Fibroblast of mammary gland (primary cell): ENCODE measurements at regions not wholly inside any gene's neighbourhood (a gene's known extent, or its start where the extent isn't known, plus 50 kb on each side); places are given as distances from the start of the nearest gene placed in this dataset.

ENCODE experiments used
- DNase-seq: peaks from one replicate; pipeline ENCODE4 v3.0.0-alpha.2; 2010; ENCODE audit warnings: low read depth
- H3K4me3 ChIP-seq: 2 replicates; pipeline ENCODE4 v1.5.1; 2011; ENCODE audit warnings: low read depth, mild to moderate bottlenecking, low read length, moderate library complexity; ENCODE audit not compliant: control insufficient read depth
- TF ChIP-seq, protein P1 (sequence below): conservative IDR thresholded peaks from 2 replicates; pipeline ENCODE4 v1.5.1; 2011; ENCODE audit warnings: low read depth, low read length, inconsistent platforms; ENCODE audit not compliant: control insufficient read depth, insufficient read depth

DNA sequence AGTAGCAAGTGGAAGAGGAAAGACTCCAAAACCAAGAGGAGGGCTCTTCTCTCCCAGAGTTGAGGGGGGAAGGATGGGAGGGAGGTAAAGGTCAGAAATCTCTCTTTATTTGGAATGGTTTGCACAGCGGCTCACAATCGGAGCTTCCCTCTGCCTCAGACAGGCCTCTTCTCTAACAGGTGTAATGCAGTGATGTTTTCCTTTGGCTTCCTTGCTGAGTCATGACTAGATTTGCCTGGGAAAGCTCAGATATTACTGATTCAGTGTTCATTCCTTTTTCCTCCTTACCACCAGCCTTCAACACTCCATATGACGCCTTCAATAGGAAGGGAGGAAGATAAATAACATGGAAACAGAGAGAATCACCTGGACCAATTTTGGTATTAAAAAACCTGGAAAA lies 136.6 kb downstream of the RNF152 start:
- TF ChIP-seq, protein P1, sequence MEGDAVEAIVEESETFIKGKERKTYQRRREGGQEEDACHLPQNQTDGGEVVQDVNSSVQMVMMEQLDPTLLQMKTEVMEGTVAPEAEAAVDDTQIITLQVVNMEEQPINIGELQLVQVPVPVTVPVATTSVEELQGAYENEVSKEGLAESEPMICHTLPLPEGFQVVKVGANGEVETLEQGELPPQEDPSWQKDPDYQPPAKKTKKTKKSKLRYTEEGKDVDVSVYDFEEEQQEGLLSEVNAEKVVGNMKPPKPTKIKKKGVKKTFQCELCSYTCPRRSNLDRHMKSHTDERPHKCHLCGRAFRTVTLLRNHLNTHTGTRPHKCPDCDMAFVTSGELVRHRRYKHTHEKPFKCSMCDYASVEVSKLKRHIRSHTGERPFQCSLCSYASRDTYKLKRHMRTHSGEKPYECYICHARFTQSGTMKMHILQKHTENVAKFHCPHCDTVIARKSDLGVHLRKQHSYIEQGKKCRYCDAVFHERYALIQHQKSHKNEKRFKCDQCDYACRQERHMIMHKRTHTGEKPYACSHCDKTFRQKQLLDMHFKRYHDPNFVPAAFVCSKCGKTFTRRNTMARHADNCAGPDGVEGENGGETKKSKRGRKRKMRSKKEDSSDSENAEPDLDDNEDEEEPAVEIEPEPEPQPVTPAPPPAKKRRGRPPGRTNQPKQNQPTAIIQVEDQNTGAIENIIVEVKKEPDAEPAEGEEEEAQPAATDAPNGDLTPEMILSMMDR: no peak
- no peak overlapping the region for H3K4me3 ChIP-seq
- DNase-seq: no peak

DNA sequence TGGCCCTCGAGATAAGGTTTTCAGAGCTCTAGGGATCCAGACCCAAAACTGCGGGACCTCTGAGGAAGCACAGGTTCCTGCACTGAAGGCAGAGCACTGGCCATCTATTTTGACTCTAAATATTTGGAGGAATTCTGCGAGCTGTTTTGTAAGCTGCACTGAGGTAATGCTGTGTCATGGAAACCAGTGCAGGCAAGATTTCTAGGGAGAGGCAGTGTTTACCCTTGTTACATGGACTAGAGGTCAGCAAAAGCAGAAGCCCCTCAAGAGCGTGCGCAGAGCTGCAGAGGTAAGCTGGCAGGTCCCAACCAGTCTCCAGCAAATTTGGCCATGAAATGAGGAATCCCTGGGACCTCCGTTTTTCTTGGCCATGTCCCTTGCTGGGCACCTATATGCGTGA lies 137.3 kb downstream of the RNF152 start:
- no peak overlapping the region for H3K4me3 ChIP-seq

DNA sequence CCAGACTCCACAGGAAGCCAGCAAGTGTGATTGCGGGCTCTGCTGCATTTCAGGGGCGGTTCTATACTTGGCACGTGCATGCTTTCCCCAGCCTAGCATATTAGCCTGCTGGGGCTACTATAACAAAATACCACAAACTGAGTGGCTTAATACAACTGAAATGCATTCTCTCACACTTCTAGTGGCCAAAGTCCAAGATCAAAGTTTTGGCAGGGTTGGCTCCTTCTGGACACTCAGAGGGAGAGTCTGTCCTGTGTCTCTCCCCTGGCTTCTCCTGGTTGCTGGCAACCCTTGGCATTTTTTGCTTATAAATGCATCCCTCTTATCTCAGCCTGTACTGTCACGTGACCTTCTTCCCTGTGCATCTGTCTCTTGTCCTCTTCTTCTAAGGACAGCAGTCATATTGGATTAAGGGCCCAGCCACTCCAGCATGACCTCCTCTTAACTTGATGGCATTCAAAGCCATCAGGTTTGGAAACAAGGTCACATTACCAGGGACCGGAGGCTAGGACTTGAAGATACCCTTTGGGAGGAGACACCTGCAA lies 138.7 kb downstream of the RNF152 start:
- DNase-seq: no peak
- TF ChIP-seq, protein P1: no peak
- no peak overlapping the region for H3K4me3 ChIP-seq

More for the DNA sequence above, 137.3 kb downstream of the RNF152 start:
- no peak for DNase-seq
- TF ChIP-seq, protein P1: no peak

DNA sequence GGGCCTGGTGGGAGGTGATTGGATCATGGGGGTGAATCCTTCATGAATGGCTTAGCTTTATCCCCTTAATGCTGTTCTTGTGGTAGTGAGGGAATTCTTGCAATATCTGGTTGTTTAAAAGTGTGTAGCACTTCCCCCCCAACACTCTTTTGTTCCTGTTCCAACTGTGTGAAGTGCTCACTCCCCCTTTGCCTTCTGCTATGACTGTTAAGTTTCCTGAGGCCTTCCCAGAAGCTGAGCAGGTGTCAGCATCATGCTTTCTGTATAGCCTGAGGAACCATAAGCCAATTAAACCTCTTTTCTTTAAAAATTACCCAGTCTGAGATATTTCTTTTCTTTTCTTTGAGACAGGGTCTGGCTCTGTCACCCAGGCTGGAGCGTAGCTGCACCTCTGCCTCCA lies 139.4 kb downstream of the RNF152 start:
- H3K4me3 ChIP-seq: no peak overlapping the region
- TF ChIP-seq, protein P1: no peak
- no peak for DNase-seq

DNA sequence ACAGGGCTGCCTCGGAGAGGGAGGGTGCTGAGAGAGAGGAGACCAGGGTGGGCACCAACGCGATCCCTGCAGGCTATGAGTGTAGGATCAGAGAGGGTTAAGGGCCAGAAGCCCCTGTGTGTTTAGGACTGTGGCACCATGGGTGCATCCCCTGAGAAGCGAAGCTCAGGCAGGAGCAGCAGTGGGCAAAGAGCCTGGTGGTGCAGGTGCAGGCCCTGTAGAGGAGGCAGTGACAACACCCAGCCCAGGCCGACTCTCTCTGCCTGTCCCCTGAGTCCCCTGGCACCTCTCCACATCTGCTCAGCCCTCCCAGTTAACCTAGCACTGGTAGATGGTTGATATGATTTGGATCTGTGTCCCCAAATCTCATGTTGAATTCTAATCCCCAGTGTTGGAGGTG lies 139.8 kb downstream of the RNF152 start:
- no peak for DNase-seq
- TF ChIP-seq, protein P1: no peak

DNA sequence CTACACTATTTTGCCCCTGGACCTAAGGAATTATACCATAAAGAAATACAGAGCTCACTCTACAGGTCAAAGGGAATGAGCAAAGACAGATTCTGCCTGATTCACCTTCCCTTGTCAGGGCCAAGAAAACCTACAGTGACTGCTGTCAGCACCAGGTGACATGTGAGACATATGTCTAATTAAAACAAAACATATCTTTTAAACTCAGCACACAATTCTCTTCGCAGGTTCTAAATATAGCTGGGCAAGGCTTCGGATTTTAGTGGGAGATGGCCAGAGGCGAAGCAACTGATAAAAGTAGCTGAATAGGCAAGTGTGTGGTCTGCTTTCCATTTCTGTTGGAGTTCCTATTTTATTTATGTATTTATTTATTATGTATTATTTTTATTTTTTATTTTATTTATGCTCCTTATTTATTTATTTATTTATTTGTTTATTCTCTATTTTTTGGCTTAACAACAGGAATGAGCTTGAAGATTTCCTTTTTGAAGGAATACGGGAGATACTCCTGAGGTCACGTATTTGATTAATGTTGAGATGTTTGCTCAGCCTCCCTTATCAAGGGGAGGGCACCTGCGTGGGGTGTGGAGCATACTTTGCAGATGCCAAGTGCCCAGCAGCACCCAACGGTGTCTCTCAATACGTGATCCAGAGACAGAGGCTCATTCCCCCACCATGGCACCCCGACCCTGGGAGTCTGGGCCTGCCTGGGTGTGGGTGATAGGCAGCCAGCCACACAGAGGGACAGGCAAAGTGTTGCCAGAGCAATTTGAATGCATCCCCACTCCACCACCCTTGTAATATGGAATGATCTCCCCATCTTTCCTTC lies 141.8 kb downstream of the RNF152 start:
- DNase-seq: no peak
- H3K4me3 ChIP-seq: no peak overlapping the region
- TF ChIP-seq, protein P1: no peak

More for the DNA sequence above, 139.8 kb downstream of the RNF152 start:
- H3K4me3 ChIP-seq: no peak overlapping the region
